BLaER1 (cell line): ENCODE measurements at regions not wholly inside any gene's neighbourhood (a gene's known extent, or its start where the extent isn't known, plus 50 kb on each side); places are given as distances from the start of the nearest gene placed in this dataset.

Source experiments
- H3K27ac ChIP-seq: shearing (Covaris generic); formaldehyde crosslinking; 2 replicates; pipeline ENCODE4 v1.8.1; 2022
- H3K27me3 ChIP-seq: shearing (Covaris generic); formaldehyde crosslinking; 2 replicates; pipeline ENCODE4 v1.8.1; 2022
- H3K36me3 ChIP-seq: shearing (Covaris generic); formaldehyde crosslinking; 2 replicates; pipeline ENCODE4 v1.8.1; 2022
- H3K4me1 ChIP-seq: shearing (Covaris generic); formaldehyde crosslinking; 2 replicates; pipeline ENCODE4 v1.8.1; 2022
- H3K4me2 ChIP-seq: shearing (Covaris generic); formaldehyde crosslinking; 2 replicates; pipeline ENCODE4 v1.8.1; 2022
- H3K4me3 ChIP-seq: shearing (Covaris generic); formaldehyde crosslinking; 2 replicates; pipeline ENCODE4 v1.8.1; 2022
- H3K9ac ChIP-seq: shearing (Covaris generic); formaldehyde crosslinking; 2 replicates; pipeline ENCODE4 v1.8.1; 2022
- H3K9me3 ChIP-seq: shearing (Covaris generic); formaldehyde crosslinking; 2 replicates; pipeline ENCODE4 v1.8.1; 2022
- H4K20me1 ChIP-seq: shearing (Covaris generic); formaldehyde crosslinking; 2 replicates; pipeline ENCODE4 v1.8.1; 2022
- Cebpa-rat ChIP-seq: shearing (Covaris generic); IDR thresholded peaks from 2 replicates; pipeline ENCODE4 v1.8.1; 2022

- peaks cover 15% of the 10 kb centered on the region for H3K4me1 ChIP-seq
- H3K9ac ChIP-seq, result no peak overlapping the region
- no peaks in the 10 kb centered on the region for H3K36me3 ChIP-seq
- H3K4me3 ChIP-seq, result no peak overlapping the region
- no peaks in the 10 kb centered on the region for H4K20me1 ChIP-seq
- H3K9me3 ChIP-seq, result no peaks in the 10 kb centered on the region
- H3K27me3 ChIP-seq, result no peaks in the 10 kb centered on the region
- H3K27ac ChIP-seq, result no peak overlapping the region
- TF ChIP-seq Cebpa-rat, result no peak
- no peak overlapping the region for H3K4me2 ChIP-seq
Measured at GRCh38 chr16:49021136-49021535, 260.5 kb downstream of the CBLN1 start.

DNA sequence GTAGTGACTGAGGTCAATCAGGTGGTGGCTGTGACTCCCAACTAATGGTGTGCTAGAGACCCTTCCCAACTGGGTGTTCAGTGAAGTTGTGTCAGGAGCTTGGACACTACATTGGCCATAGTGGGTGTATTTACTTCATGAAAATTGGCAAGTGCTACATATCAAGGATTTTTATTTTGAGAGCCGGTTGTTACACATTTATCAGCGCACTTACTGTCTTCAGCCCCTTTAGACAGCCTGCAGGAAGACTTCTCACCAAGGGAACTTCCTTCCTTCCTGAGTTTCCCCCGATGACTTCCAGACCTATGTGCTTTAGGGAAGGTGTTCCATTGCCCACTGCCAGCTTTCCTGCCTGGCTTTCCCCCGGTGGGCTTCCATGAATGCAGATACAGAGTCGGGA is 261.2 kb downstream of the CBLN1 start:
- H3K27ac ChIP-seq, result no peak overlapping the region
- H3K4me3 ChIP-seq, result no peak overlapping the region
- H3K9ac ChIP-seq, result no peak overlapping the region
- H3K4me2 ChIP-seq, result peak overlapping the region; percentile 26; the same call in 1 of the 2 replicates
- no peaks in the 10 kb centered on the region for H3K36me3 ChIP-seq
- no peak for TF ChIP-seq Cebpa-rat
- no peaks in the 10 kb centered on the region for H3K27me3 ChIP-seq
- no peaks in the 10 kb centered on the region for H4K20me1 ChIP-seq
- H3K4me1 ChIP-seq, result peaks cover 12% of the 10 kb centered on the region
- H3K9me3 ChIP-seq, result no peaks in the 10 kb centered on the region

DNA sequence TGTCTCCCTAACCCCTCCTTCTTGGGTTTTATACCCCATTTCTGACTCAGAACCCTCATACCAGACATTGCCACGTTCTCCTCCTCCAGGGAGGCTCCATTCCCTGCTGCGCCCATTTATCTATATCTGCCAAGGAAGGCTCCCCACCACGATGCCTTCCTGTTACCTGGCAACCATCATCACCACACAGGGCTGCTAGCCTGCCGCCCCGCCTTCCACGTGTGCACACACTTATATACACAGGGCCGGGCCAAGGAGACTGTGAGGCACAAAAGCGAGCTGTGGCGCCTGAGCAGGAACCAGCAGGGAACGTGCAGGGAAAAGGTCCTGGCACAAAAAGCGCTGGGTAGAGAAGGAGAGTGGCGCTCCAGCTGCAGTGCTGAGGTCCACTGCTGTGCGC is 261.8 kb downstream of the CBLN1 start:
- Histone ChIP-seq H3K9ac (no peak overlapping the region), H3K36me3 (no peaks in the 10 kb centered on the region), H3K4me1 (peaks cover 12% of the 10 kb centered on the region), H3K4me3 (no peak overlapping the region), H3K4me2 (no peak overlapping the region), H3K27ac (no peak overlapping the region), H3K9me3 (no peaks in the 10 kb centered on the region), H3K27me3 (no peaks in the 10 kb centered on the region), H4K20me1 (no peaks in the 10 kb centered on the region)
- no peak for TF ChIP-seq Cebpa-rat

- Histone ChIP-seq H3K4me2 (0 out of 2 replicates have a peak overlapping the region, but pooled peaks have one; percentile 17), H3K4me3 (no peak overlapping the region), H3K36me3 (no peaks in the 10 kb centered on the region), H3K27ac (no peak overlapping the region), H4K20me1 (no peaks in the 10 kb centered on the region), H3K27me3 (no peaks in the 10 kb centered on the region), H3K9me3 (no peaks in the 10 kb centered on the region), H3K4me1 (peaks cover 12% of the 10 kb centered on the region), H3K9ac (no peak overlapping the region)
- TF ChIP-seq Cebpa-rat, result no peak
Measured at GRCh38 chr16:49019081-49019633, 262.5 kb downstream of the CBLN1 start.

GRCh38 chr16:49018259-49018931 is 263.2 kb downstream of the CBLN1 start:
- no peaks in the 10 kb centered on the region for H4K20me1 ChIP-seq
- no peak overlapping the region for H3K4me2 ChIP-seq
- H3K4me1 ChIP-seq, result peaks cover 12% of the 10 kb centered on the region

GRCh38 chr16:49017501-49017900 is 264.1 kb downstream of the CBLN1 start:
- H4K20me1 ChIP-seq, result no peaks in the 10 kb centered on the region
- no peaks in the 10 kb centered on the region for H3K27me3 ChIP-seq
- H3K4me1 ChIP-seq, result peaks cover 12% of the 10 kb centered on the region
- no peak overlapping the region for H3K4me2 ChIP-seq
- H3K27ac ChIP-seq, result no peak overlapping the region
- no peaks in the 10 kb centered on the region for H3K36me3 ChIP-seq
- H3K9me3 ChIP-seq, result no peaks in the 10 kb centered on the region
- no peak overlapping the region for H3K4me3 ChIP-seq
- TF ChIP-seq Cebpa-rat, result no peak
- H3K9ac ChIP-seq, result no peak overlapping the region

More at GRCh38 chr16:49018259-49018931, 263.2 kb downstream of the CBLN1 start:
- no peaks in the 10 kb centered on the region for H3K36me3 ChIP-seq
- H3K4me3 ChIP-seq, result no peak overlapping the region
- no peak overlapping the region for H3K9ac ChIP-seq
- H3K27ac ChIP-seq, result no peak overlapping the region
- TF ChIP-seq Cebpa-rat, result no peak
- no peaks in the 10 kb centered on the region for H3K9me3 ChIP-seq
- no peaks in the 10 kb centered on the region for H3K27me3 ChIP-seq

DNA sequence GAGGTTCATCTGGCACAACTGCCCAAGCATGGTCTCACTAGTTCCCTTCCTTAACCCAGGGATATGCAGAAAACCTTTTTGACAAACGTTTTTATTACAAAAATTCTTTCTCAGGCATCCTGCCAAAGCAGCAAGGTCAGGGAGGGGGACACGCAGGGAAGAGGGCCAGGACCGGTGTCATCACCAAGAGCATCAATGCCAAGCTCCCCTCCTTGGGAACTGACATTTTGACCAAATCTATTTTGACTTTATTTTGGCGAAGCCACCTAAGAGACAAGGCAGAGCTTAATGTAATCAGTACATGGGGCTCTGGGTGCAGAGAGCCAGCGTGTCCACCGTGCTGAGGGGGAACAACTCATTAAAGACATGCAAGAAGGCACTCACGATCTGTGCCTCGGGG is 265.2 kb downstream of the CBLN1 start:
- Histone ChIP-seq H3K36me3 (no peaks in the 10 kb centered on the region), H3K27me3 (no peaks in the 10 kb centered on the region), H3K9me3 (no peaks in the 10 kb centered on the region), H3K4me3 (no peak overlapping the region), H3K4me2 (no peak overlapping the region), H3K27ac (no peak overlapping the region), H3K4me1 (peaks cover 12% of the 10 kb centered on the region), H4K20me1 (no peaks in the 10 kb centered on the region), H3K9ac (no peak overlapping the region)
- no peak for TF ChIP-seq Cebpa-rat

GRCh38 chr16:49015225-49015592 is 266.4 kb downstream of the CBLN1 start:
- Histone ChIP-seq H3K36me3 (no peaks in the 10 kb centered on the region), H3K4me1 (peaks cover 4% of the 10 kb centered on the region), H4K20me1 (no peaks in the 10 kb centered on the region), H3K27me3 (no peaks in the 10 kb centered on the region), H3K27ac (no peak overlapping the region), H3K9me3 (no peaks in the 10 kb centered on the region), H3K9ac (no peak overlapping the region), H3K4me3 (no peak overlapping the region), H3K4me2 (no peak overlapping the region)
- TF ChIP-seq Cebpa-rat, result no peak

DNA sequence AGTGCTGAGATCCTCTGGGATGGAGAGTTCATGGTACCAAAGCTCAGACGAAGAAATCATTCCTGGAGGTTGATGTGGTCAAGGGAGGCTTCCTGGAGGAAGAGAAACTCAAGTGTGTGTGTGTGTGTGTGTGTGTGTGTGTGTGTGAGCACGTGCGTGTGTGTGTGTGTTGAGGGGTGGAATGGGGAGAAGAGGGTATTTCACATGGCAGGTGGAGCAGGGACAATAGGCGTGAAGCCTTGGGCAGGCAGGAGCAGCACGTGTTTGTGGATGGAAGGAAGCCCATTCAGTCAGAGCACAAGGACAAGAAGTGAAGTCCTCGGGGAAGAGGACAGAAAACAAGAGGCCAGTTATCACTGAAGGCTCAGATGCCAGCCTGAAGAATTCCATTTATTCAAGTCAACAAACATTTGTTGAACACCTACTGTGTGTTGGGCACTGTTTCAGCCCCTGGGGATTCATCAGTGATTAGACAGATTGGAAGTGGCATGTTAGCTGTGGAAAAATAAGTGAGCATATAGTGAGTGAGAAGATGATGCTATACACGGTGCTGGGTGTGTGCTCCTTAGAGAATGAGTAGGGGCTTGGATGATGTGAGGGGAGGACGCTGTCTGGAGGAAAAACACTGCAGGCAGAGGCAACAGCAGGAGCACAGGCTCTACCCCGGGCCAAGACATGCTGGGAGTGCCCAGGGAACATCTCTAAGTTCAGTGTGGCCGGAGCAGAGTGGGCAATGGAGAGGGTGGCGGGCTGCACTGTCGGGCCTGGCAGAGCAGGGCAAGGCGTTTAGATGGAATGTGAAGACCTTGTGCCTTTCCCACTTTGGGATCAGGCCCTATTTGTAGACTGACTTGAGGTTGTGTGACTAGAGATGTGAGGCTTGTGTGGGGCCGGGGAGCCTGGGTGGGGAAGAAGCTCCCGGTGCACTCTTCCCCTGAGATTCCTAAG is 267.1 kb downstream of the CBLN1 start:
- TF ChIP-seq Cebpa-rat, result no peak
- Histone ChIP-seq H3K27me3 (no peaks in the 10 kb centered on the region), H3K9me3 (no peaks in the 10 kb centered on the region), H4K20me1 (no peaks in the 10 kb centered on the region), H3K4me3 (no peak overlapping the region), H3K4me1 (no peaks in the 10 kb centered on the region), H3K4me2 (no peak overlapping the region), H3K27ac (no peak overlapping the region), H3K36me3 (no peaks in the 10 kb centered on the region), H3K9ac (no peak overlapping the region)

DNA sequence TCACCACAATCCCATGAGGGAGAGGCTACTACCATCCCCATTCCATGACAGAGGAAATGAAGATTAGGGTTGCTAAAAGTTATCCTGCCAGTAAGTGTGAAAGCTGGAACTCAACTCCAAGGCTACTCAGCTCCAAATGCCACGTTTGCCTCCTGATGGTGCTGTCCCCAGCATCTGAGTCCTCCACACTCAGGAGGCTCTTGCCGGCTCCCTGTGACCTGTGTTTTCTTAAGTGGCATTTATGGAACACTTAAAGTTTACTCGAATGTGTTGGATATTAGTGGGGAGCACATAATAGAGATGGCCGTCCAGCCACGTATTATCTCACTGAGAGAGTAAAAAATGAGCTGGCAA is 267.9 kb downstream of the CBLN1 start:
- Histone ChIP-seq H3K27me3 (no peaks in the 10 kb centered on the region), H3K4me1 (no peaks in the 10 kb centered on the region), H4K20me1 (no peaks in the 10 kb centered on the region), H3K36me3 (no peaks in the 10 kb centered on the region), H3K4me3 (no peak overlapping the region), H3K4me2 (no peak overlapping the region), H3K9ac (no peak overlapping the region), H3K9me3 (no peaks in the 10 kb centered on the region), H3K27ac (no peak overlapping the region)
- TF ChIP-seq Cebpa-rat, result no peak
